Adrenal gland (tissue), 5 donors: ENCODE measurements at regions not wholly inside any gene's neighbourhood (a gene's known extent, or its start where the extent isn't known, plus 50 kb on each side); places are given as distances from the start of the nearest gene placed in this dataset.

Source experiments
- POLR2A ChIP-seq, 2 donors: fragments of 450-650 bp; IDR thresholded peaks; one replicate each; pipeline ENCODE4 v1.6.1; 2017; ENCODE audit warnings: antibody characterized with exemption in 2 of 2, mild to moderate bottlenecking in 2 of 2, moderate library complexity in 1 of 2
- TF ChIP-seq, protein P1 (sequence below), 6 experiments: fragments of 450-650 bp in 4 of 6; fragments of 200-600 bp in 2 of 6; sonication (generic) in 1 of 6; IDR thresholded peaks; 1 replicate in 5 of 6; 2 replicates in 1 of 6; pipeline versions ENCODE4 v1.5.1 to v1.8.0; 2016 to 2021; ENCODE audit warnings: antibody characterized with exemption in 6 of 6, mild to moderate bottlenecking in 2 of 6, moderate library complexity in 1 of 6
- donor health status: DM: no; HTN: no; CAD: no.

DNA sequence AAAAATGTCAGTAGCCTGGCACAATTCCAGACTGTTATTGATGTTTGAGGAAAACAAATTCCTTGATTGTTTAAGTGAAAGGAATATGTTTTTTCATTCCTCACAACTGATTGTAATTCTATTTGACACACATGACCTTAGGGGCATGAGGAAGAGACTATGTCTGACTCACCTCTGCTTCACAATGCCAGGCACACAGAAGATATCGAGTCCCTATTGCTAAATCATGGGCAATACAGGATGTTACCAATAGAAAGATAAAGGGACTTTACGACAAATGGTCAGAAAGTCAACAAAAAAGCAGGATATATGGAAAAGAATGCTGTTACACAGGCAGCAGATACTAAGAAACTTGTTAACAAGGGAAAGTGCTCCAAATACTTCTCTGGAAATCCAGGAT, 1903.5 kb downstream of the EFNA5 start:
- TF ChIP-seq, protein P1, sequence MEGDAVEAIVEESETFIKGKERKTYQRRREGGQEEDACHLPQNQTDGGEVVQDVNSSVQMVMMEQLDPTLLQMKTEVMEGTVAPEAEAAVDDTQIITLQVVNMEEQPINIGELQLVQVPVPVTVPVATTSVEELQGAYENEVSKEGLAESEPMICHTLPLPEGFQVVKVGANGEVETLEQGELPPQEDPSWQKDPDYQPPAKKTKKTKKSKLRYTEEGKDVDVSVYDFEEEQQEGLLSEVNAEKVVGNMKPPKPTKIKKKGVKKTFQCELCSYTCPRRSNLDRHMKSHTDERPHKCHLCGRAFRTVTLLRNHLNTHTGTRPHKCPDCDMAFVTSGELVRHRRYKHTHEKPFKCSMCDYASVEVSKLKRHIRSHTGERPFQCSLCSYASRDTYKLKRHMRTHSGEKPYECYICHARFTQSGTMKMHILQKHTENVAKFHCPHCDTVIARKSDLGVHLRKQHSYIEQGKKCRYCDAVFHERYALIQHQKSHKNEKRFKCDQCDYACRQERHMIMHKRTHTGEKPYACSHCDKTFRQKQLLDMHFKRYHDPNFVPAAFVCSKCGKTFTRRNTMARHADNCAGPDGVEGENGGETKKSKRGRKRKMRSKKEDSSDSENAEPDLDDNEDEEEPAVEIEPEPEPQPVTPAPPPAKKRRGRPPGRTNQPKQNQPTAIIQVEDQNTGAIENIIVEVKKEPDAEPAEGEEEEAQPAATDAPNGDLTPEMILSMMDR (IDR thresholded peaks at IDR 0.05), result no peak
- no peak for TF ChIP-seq POLR2A (IDR thresholded peaks at IDR 0.05)
